C1 segment of cervical spinal cord (tissue), 14 donors: ENCODE measurements at regions not wholly inside any gene's neighbourhood (a gene's known extent, or its start where the extent isn't known, plus 50 kb on each side); places are given as distances from the start of the nearest gene placed in this dataset.
"Not testable (repeated sequence)": the region's sequence is repeated elsewhere in the genome, so short reads cannot be mapped to it uniquely, and the experiment has no call there.

Source experiments
- DNase-seq, 14 donors: peaks; one replicate each; lab custom pipeline; 2025; lab: John Stamatoyannopoulos, UW

- no peak for DNase-seq
Measured at GRCh38 chr6:8939615-8940014, 504.3 kb upstream of the SLC35B3 start.

GRCh38 chr6:8934318-8934717 is 499.0 kb upstream of the SLC35B3 start:
- DNase-seq, result no peak

DNA sequence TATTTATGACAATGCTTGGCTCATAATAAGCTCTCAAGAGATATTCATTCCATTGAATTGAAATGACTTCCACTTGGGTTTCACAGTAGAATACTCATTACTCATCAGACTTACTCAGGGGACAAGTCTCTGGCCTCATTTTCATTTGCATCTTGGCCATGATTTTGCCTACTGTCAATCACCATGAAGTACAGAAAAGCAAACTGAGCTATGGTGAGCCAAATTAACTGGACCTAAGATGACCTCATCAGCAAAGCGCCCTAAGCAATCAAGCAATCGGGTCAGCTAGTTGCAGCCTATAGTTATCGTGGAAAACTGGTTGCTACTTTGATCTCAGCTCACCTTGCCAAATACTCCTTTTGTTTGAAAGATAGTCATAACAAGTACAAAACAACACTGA is 494.7 kb upstream of the SLC35B3 start:
- DNase-seq, result no peak

- not testable (repeated sequence) for DNase-seq
Measured at GRCh38 chr6:8920244-8920643, 484.9 kb upstream of the SLC35B3 start.

DNA sequence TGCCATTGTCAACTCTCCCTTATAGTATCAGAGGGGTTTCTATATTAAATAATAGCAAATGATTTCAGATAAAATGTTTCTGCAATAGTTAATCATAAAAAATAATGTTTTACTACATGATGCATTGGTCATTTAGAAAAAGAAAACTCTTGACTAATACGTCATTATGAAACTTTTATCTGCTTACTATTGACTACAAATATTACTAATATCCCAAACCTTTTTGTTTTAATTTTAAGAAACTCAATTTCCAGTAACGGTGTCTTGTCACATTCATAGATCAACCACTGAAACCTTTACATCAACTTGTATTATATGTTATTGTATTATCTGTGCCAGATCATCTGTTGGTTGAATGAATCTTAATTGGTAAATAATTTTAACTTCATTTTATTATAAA is 482.9 kb upstream of the SLC35B3 start:
- DNase-seq, result no peak

- DNase-seq, result no peak
Measured at GRCh38 chr6:8914700-8915099, 479.4 kb upstream of the SLC35B3 start.

GRCh38 chr6:8908638-8909037 is 473.3 kb upstream of the SLC35B3 start:
- no peak for DNase-seq

DNA sequence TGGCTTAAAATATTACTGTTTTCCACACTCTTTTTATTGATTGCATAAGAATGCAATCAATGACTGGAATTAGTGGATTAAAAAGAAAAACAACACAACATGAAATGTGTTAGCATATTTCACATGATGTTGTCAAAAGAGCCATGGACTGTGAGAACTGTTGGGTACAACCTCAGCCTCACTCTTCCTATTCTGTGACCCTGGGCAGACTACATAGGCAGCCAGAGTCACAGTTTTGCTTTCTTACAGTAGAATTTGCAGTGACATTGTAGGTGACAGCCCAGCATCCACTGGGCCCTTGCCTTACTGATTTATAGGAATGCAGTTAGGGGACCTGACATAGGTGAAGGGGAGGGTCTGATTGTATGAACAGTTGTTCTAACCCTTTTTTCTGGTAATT is 471.4 kb upstream of the SLC35B3 start:
- DNase-seq, result no peak

DNA sequence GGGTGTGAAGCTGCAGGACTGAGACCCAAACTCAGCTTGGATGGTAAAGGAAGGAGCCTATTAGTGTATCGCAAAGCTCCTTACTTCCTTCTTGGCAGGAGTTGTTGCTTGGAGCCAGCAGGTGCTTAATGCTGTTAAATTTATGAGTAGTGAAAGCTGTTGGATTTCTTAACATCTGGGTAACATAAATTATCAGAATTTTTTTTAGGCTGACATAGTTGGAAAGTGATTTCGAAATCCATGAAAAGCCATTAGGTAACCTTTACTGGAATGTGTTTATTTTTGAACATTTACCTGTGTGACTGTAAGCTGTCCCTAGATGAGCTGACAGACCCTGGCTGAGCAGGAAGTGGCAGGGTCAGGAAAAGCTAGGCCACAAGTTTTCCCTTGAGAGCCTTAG is 470.4 kb upstream of the SLC35B3 start:
- no peak for DNase-seq

- no peak for DNase-seq
Measured at GRCh38 chr6:8904754-8905153, 469.4 kb upstream of the SLC35B3 start.

GRCh38 chr6:8900056-8900455 is 464.7 kb upstream of the SLC35B3 start:
- no peak for DNase-seq

GRCh38 chr6:8889514-8889913 is 454.2 kb upstream of the SLC35B3 start:
- no peak for DNase-seq

DNA sequence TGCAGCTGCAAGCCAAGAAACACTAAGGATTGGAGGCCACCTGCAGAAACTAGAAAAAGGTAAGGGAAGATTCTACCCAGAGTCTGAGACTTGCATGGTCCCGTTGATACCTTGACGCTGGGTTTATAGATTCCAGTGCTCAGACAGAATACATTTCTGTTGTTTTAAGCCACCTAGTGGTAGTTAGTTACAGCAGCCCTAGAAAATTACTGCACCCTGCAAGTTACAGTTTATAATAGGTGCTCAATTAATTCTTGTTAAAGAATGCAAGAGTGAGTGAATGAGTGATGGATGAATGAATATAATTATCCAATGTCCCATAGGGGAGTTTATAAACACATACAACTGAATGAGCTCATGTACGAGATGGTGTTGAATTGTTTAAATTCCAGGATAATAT is 453.1 kb upstream of the SLC35B3 start:
- no peak for DNase-seq

GRCh38 chr6:8881663-8882062 is 446.3 kb upstream of the SLC35B3 start:
- DNase-seq, result no peak

- DNase-seq, result no peak
Measured at GRCh38 chr6:8879334-8879733, 444.0 kb upstream of the SLC35B3 start.

DNA sequence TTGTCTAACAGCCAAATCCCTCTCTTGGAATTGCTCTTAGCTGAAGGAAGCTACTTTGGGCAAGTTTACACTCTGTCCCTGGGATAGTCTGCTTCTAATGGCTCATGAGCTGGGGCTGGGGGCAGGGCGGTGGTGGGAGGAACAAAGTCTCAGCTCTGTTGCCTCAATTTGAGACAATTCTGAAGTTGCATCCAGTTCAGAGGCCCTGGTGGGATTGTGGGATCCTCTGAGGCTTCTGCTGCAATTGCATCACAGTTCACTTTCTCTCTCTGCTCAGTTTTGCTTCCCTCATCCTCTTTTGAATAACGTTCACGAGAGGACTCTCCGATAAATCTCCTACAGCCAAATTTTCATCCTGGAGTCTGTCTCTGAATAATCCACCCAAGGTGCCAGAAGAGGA is 440.6 kb upstream of the SLC35B3 start:
- no peak for DNase-seq

GRCh38 chr6:8872589-8872988 is 437.2 kb upstream of the SLC35B3 start:
- DNase-seq, result no peak

DNA sequence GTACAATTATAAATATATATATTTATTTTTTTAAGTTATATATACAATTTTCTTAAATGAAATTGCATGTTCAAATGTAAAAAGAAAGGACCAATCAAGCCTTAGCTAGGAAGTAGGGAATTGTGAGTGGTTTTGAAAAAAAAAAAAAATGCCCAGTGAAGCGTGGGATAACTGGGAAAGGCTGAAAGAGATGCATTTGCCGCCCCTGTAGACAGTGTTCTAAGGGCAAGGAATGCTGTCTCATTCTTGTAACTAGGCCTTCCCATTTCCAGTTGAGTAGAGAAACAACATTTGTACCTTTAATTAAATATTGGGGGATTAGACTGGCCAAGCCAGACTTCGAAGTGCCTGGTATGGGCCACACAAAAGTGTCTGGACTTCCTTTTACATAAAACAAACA is 430.1 kb upstream of the SLC35B3 start:
- no peak for DNase-seq

DNA sequence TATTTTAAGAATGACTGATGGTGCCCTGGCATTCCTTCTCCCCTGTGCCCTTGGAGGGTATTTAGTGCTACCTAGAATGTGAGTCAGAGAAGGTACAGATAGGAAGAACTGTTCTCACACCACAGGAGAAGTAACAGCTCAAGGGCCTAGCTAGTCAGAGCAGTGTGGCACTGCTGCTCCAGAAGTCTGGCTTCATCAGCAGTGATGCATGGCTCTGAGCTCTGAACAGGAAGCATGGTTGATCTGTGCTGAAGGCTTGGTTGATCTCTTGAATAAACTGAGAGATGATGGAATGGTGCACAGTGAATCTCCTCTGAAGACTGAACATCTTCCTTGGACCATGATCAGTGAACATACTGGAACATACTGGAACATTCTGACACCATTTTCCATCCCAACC is 425.3 kb upstream of the SLC35B3 start:
- DNase-seq, result no peak

DNA sequence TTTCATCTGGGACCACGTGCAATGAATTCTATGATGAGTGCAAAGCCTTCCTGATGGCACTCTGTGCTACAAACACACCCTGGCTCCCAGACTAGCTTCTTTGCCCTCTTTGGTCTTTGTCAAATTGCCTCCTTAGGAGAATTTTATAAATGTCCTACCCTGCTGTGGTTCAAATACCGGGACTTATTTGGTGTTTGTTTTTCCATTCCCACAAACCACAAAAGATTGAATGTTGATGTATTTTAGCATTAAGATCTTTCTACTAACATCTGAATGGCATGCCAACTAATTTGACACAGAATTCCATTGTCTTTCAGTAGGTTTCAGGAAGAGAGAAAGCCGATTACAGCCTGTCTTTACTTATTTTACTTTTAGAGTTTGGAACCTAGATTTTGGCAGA is 424.2 kb upstream of the SLC35B3 start:
- no peak for DNase-seq

GRCh38 chr6:8858854-8859331 is 423.5 kb upstream of the SLC35B3 start:
- no peak for DNase-seq

- DNase-seq, result no peak
Measured at GRCh38 chr6:8857160-8857559, 421.8 kb upstream of the SLC35B3 start.

GRCh38 chr6:8855411-8855810 is 420.1 kb upstream of the SLC35B3 start:
- DNase-seq, result no peak

DNA sequence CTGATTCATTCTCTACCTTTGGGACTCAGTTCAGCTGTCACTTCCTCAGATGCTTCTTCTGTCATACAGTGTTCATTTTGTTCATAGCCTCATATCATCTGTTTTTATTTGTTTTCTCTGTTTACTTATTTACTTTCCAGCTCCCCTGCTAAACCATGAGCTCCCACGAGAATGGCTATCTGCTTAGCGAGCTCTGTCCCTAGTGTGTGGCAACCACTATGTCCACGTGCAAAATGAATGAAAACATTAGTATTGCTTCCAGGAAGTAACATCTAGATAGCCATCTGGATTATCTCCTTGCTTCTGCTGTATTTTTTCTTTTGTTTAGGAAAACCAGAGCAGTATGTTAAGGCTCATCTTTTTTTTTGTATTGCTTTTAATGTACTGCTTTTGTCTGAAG is 417.0 kb upstream of the SLC35B3 start:
- no peak for DNase-seq

- DNase-seq, result not testable (repeated sequence)
Measured at GRCh38 chr6:8846680-8847079, 411.3 kb upstream of the SLC35B3 start.
